Activated T-helper 2 cell treated with anti-CD3 and anti-CD28 coated beads, Interferon-gamma antibody, Interleukin-2, Interleukin-4, amounts not matched to agents 10 μg/mL and 5 μg/mL and 100 μg/mL, durations not matched to agents 14 hours and 24 hours and 36 hours (primary cell): ENCODE measurements at regions not wholly inside any gene's neighbourhood (a gene's known extent, or its start where the extent isn't known, plus 50 kb on each side); places are given as distances from the start of the nearest gene placed in this dataset.
"Not testable (repeated sequence)": the region's sequence is repeated elsewhere in the genome, so short reads cannot be mapped to it uniquely, and the experiment has no call there.

Experiments used
- DNase-seq: peaks from one replicate; pipeline ENCODE4 v3.0.0; 2021; ENCODE audit warnings: low spot score
- H3K27ac Mint-ChIP-seq: one replicate; pipeline ENCODE4 v1.8.0; 2021; ENCODE audit warnings: mixed read lengths
- H3K27me3 Mint-ChIP-seq: one replicate; pipeline ENCODE4 v1.8.0; 2021; ENCODE audit warnings: low read depth, mixed read lengths
- H3K36me3 Mint-ChIP-seq: one replicate; pipeline ENCODE4 v1.8.0; 2021; ENCODE audit warnings: low read depth, mixed read lengths
- H3K4me1 Mint-ChIP-seq: one replicate; pipeline ENCODE4 v1.8.0; 2021; ENCODE audit warnings: low read depth, mixed read lengths
- H3K4me3 Mint-ChIP-seq: one replicate; pipeline ENCODE4 v1.8.0; 2021; ENCODE audit warnings: low read depth, mild to moderate bottlenecking, moderate library complexity, mixed read lengths
- H3K9me3 Mint-ChIP-seq: one replicate; pipeline ENCODE4 v1.8.0; 2021; ENCODE audit warnings: mixed read lengths
- intact Hi-C: fragments of 100-400 bp; cut with micrococcal nuclease; formaldehyde crosslinking; loops from one replicate; pipeline ENCODE4 v1.15.1; 2023

- H3K27me3 Mint-ChIP-seq = no peaks in the 10 kb centered on the region
- H3K27ac Mint-ChIP-seq = no peak overlapping the region
- DNase-seq = no peak
- intact Hi-C loops = no loop called here
- H3K36me3 Mint-ChIP-seq = no peaks in the 10 kb centered on the region
- H3K9me3 Mint-ChIP-seq = no peaks in the 10 kb centered on the region
- H3K4me3 Mint-ChIP-seq = no peak overlapping the region
- no peaks in the 10 kb centered on the region for H3K4me1 Mint-ChIP-seq
These were observed 67.6 kb upstream of the TLL1 start for GRCh38 chr4:165805406-165805805.

- Mint-ChIP-seq H3K27me3 (no peaks in the 10 kb centered on the region), H3K27ac (no peak overlapping the region)
These were observed 66.4 kb upstream of the TLL1 start for GRCh38 chr4:165806613-165807012.

GRCh38 chr4:165810726-165811125 is 62.3 kb upstream of the TLL1 start:
- Mint-ChIP-seq H3K36me3 (no peaks in the 10 kb centered on the region), H3K4me1 (no peaks in the 10 kb centered on the region), H3K9me3 (no peaks in the 10 kb centered on the region), H3K27ac (no peak overlapping the region), H3K4me3 (no peak overlapping the region), H3K27me3 (no peaks in the 10 kb centered on the region)
- DNase-seq = no peak
- intact Hi-C loops = no loop called here

More at GRCh38 chr4:165806613-165807012, 66.4 kb upstream of the TLL1 start:
- Mint-ChIP-seq H3K9me3 (no peaks in the 10 kb centered on the region), H3K4me3 (no peak overlapping the region), H3K36me3 (no peaks in the 10 kb centered on the region), H3K4me1 (no peaks in the 10 kb centered on the region)
- DNase-seq = no peak
- intact Hi-C loops = no loop called here

DNA sequence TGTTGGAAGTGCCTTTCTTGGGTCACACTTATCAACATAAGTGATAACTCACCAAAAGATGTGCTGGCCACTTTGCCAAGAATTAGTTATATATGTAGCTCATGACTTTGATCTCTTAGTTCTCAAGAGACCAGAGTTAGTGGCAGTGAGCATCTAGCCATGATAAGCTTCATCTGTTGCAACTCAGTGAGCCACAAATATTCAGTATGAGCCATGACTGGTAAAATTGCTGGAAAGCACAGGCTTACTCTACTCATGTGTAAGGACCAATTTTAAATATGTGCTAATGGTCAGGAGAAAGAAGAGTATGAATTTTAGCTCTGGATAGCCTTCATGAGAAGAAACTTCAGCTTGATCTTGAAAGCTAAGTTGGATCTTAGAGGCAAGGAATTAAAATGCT is 59.4 kb upstream of the TLL1 start:
- H3K9me3 Mint-ChIP-seq = no peaks in the 10 kb centered on the region

DNA sequence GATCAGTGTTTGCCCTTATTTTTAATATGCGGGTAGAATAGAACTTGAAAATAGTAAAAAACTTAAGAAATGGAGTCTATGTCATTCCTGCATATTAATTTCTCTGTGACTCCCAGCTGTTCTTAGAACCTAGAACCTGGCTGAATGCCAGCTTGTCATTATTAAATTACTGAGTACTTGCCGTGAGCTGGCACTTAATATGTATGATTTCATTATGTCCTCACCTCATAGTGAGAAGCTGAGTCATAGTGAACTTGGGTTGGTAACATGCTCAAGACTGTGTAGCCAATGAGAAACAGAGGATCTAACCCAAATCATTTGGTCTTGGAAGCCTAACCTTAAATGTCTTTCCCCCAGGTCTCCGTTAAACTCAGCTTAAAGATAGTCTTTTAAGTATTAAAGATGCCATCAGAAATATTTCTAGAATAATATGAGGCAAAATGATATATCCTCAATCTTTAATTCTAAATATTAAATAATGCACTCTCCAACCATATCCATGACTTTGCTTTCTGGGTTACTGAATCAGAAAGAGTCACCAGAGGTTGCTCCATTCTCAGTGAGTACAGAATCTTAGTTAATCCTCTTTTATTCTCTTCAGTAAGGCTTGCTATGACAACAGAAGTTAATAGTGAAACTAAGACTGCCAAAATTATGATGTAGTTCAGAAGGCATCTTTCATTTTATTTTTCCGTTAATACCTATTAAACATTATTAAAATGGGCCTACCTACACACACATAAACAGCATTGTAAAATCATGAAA is 58.6 kb upstream of the TLL1 start:
- no peak for DNase-seq
- Mint-ChIP-seq H3K27ac (no peak overlapping the region), H3K4me3 (no peak overlapping the region), H3K9me3 (no peaks in the 10 kb centered on the region), H3K36me3 (no peaks in the 10 kb centered on the region), H3K4me1 (no peaks in the 10 kb centered on the region), H3K27me3 (no peaks in the 10 kb centered on the region)
- intact Hi-C loops = no loop called here

More for the DNA sequence above, 59.4 kb upstream of the TLL1 start:
- intact Hi-C loops = no loop called here
- Mint-ChIP-seq H3K27ac (no peak overlapping the region), H3K27me3 (no peaks in the 10 kb centered on the region), H3K4me1 (no peaks in the 10 kb centered on the region), H3K36me3 (no peaks in the 10 kb centered on the region), H3K4me3 (no peak overlapping the region)
- no peak for DNase-seq

DNA sequence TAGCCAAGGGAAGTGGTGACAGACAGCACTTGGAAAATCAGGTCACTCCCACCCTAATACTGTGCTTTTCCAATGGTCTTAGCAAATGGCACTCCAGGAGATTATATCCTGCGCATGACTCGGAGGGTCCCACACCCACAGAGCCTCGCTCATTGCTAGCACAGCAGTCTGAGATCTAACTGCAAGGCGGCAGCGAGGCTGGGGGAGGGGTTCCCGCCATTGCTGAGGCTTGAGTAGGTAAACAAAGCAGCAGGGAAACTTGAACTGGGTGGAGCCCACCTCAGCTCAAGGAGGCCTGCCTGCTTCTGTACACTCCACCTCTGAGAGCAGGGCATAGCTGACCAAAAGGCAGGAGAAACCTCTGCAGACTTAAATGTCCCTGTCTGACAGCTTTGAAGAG is 53.9 kb upstream of the TLL1 start:
- H3K27me3 Mint-ChIP-seq, H3K4me3 Mint-ChIP-seq, H3K4me1 Mint-ChIP-seq, DNase-seq, intact Hi-C loops, H3K36me3 Mint-ChIP-seq, H3K9me3 Mint-ChIP-seq, H3K27ac Mint-ChIP-seq: not testable (repeated sequence)
